ENCODE measurements at regions not wholly inside any gene's neighbourhood (a gene's known extent, or its start where the extent isn't known, plus 50 kb on each side); places are given as distances from the start of the nearest gene placed in this dataset.

DNA sequence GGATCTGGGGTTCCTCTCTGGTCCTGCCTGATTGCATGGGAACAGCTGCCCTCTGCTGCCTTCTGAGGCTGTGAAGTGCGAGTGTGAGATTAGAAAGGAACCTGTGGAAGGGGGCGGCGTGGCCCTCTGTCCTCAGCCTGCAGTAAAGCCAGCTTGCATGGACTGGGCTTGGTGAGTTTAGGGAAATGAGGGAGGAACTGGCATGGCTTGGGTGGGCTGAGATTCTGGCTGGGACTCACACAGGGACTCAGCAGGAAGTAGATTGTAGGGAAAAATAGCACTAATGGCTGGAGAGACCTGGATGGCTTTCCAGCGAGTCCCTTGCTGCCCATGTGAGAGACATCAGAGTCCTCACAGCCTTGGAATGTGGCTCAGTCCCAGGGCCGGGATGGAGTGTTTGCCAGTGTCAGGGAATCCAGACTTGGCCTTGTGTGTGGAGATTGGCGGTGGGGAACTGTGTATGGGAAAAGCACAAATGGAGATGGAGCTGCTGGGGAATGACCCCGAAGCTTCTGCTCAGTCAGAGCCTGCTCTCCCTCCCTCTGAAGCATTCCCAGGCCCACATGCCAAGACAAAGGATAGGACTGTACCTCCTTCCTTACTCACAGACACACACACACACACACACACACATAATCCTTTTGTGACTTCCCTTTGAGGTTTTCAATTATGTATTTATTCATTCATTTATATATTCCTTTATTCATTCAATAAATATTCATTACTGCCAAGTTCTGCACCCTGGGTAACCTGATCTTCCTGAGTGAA lies 115.4 kb downstream of the ACAA2 start:
- H3K27ac ChIP-seq (ENCODE audit: low read length) = no peak overlapping the region
- H2AFZ ChIP-seq (ENCODE audit: low read depth, low read length) = no peak overlapping the region
- no peaks in the 10 kb centered on the region for H3K4me1 ChIP-seq (ENCODE audit: insufficient read depth, low read length)
- no peaks in the 10 kb centered on the region for H4K20me1 ChIP-seq (ENCODE audit: insufficient read depth, low read length)
- TF ChIP-seq, protein P1, sequence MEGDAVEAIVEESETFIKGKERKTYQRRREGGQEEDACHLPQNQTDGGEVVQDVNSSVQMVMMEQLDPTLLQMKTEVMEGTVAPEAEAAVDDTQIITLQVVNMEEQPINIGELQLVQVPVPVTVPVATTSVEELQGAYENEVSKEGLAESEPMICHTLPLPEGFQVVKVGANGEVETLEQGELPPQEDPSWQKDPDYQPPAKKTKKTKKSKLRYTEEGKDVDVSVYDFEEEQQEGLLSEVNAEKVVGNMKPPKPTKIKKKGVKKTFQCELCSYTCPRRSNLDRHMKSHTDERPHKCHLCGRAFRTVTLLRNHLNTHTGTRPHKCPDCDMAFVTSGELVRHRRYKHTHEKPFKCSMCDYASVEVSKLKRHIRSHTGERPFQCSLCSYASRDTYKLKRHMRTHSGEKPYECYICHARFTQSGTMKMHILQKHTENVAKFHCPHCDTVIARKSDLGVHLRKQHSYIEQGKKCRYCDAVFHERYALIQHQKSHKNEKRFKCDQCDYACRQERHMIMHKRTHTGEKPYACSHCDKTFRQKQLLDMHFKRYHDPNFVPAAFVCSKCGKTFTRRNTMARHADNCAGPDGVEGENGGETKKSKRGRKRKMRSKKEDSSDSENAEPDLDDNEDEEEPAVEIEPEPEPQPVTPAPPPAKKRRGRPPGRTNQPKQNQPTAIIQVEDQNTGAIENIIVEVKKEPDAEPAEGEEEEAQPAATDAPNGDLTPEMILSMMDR (IDR thresholded peaks at IDR 0.05; ENCODE audit: borderline replicate concordance, extremely low read depth, low read length, poor library complexity, severe bottlenecking) = no peak
- no peak for TF ChIP-seq EZH2 (IDR thresholded peaks at IDR 0.05; ENCODE audit: borderline replicate concordance, low read depth, low read length, severe bottlenecking)
- no peaks in the 10 kb centered on the region for H3K36me3 ChIP-seq (ENCODE audit: insufficient read depth, low read length)
- H3K9ac ChIP-seq (ENCODE audit: low read depth, low read length) = no peak overlapping the region
- DNase-seq = no peak
- peaks cover 3% of the 10 kb centered on the region for H3K27me3 ChIP-seq (ENCODE audit: insufficient read depth, low read length, poor library complexity)
- H3K79me2 ChIP-seq (ENCODE audit: insufficient read depth, low read length) = no peaks in the 10 kb centered on the region
- no peaks in the 10 kb centered on the region for H3K9me3 ChIP-seq (ENCODE audit: insufficient read depth, low read length, severe bottlenecking)
- no peak overlapping the region for H3K4me3 ChIP-seq (ENCODE audit: low read depth in 1 of 2, low read length in 2 of 2)
- ATAC-seq (ENCODE audit: insufficient read depth, low read depth) = no peak
- H3K4me2 ChIP-seq (ENCODE audit: insufficient read depth, low read length) = no peak overlapping the region

DNA sequence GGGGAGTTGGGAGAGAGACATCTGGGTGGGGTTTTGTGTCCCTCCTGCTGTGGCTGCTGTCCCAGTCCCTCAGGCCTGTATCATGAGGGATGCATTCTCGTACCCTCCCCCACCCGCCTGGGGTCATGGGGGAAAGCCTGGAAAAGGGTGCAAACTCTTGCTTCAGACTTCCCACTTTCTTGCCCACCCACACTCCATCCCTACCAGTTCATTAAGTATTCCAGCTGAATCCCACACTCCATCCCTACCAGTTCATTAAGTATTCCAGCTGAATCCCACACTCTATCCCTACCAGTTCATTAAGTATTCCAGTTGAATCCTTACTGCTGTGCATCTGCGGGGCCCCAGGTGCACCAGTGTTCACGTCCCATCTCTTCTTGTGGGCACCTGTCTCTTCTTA lies 116.3 kb downstream of the ACAA2 start:
- peaks cover 3% of the 10 kb centered on the region for H3K27me3 ChIP-seq (ENCODE audit: insufficient read depth, low read length, poor library complexity)
- H3K4me2 ChIP-seq (ENCODE audit: insufficient read depth, low read length) = no peak overlapping the region
- no peaks in the 10 kb centered on the region for H3K36me3 ChIP-seq (ENCODE audit: insufficient read depth, low read length)
- no peak for DNase-seq
- no peak for ATAC-seq (ENCODE audit: insufficient read depth, low read depth)
- TF ChIP-seq, protein P1 (IDR thresholded peaks at IDR 0.05; ENCODE audit: borderline replicate concordance, extremely low read depth, low read length, poor library complexity, severe bottlenecking) = no peak
- TF ChIP-seq EZH2 (IDR thresholded peaks at IDR 0.05; ENCODE audit: borderline replicate concordance, low read depth, low read length, severe bottlenecking) = no peak
- no peak overlapping the region for H3K9ac ChIP-seq (ENCODE audit: low read depth, low read length)
- H3K9me3 ChIP-seq (ENCODE audit: insufficient read depth, low read length, severe bottlenecking) = no peaks in the 10 kb centered on the region
- no peak overlapping the region for H3K4me3 ChIP-seq (ENCODE audit: low read depth in 1 of 2, low read length in 2 of 2)
- H3K4me1 ChIP-seq (ENCODE audit: insufficient read depth, low read length) = no peaks in the 10 kb centered on the region
- H3K79me2 ChIP-seq (ENCODE audit: insufficient read depth, low read length) = no peaks in the 10 kb centered on the region
- H3K27ac ChIP-seq (ENCODE audit: low read length) = no peak overlapping the region
- H4K20me1 ChIP-seq (ENCODE audit: insufficient read depth, low read length) = no peaks in the 10 kb centered on the region
- H2AFZ ChIP-seq (ENCODE audit: low read depth, low read length) = no peak overlapping the region

DNA sequence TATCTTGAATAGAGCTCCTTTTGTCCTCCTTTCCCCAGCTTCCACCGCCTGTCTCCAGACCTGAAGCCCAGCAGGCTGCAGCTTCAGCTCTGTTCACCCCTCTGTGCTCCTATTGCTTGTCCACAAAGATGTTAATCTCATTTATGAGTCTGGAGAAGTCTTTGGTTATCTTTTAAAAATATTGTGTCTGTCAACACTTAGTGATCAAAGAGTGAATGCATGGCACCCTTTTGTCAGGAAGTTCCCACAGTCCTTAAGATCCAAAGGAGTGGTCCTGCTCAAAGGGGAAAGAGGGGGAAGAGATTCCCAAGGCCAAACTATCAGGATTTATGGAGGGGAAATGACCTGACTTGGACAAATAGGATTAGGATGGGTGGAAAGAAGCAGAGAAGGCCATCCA lies 118.9 kb downstream of the ACAA2 start:
- H3K4me1 ChIP-seq (ENCODE audit: insufficient read depth, low read length) = no peaks in the 10 kb centered on the region
- no peak for ATAC-seq (ENCODE audit: insufficient read depth, low read depth)
- no peak overlapping the region for H3K4me2 ChIP-seq (ENCODE audit: insufficient read depth, low read length)
- H4K20me1 ChIP-seq (ENCODE audit: insufficient read depth, low read length) = no peaks in the 10 kb centered on the region
- no peaks in the 10 kb centered on the region for H3K79me2 ChIP-seq (ENCODE audit: insufficient read depth, low read length)
- no peak overlapping the region for H3K4me3 ChIP-seq (ENCODE audit: low read depth in 1 of 2, low read length in 2 of 2)
- DNase-seq = no peak
- no peak overlapping the region for H3K27ac ChIP-seq (ENCODE audit: low read length)
- no peaks in the 10 kb centered on the region for H3K9me3 ChIP-seq (ENCODE audit: insufficient read depth, low read length, severe bottlenecking)
- no peaks in the 10 kb centered on the region for H3K36me3 ChIP-seq (ENCODE audit: insufficient read depth, low read length)
- H3K27me3 ChIP-seq (ENCODE audit: insufficient read depth, low read length, poor library complexity) = peaks cover 3% of the 10 kb centered on the region
- H2AFZ ChIP-seq (ENCODE audit: low read depth, low read length) = no peak overlapping the region
- TF ChIP-seq EZH2 (IDR thresholded peaks at IDR 0.05; ENCODE audit: borderline replicate concordance, low read depth, low read length, severe bottlenecking) = no peak
- TF ChIP-seq, protein P1 (IDR thresholded peaks at IDR 0.05; ENCODE audit: borderline replicate concordance, extremely low read depth, low read length, poor library complexity, severe bottlenecking) = no peak
- no peak overlapping the region for H3K9ac ChIP-seq (ENCODE audit: low read depth, low read length)
